HEK293 (cell line): ENCODE measurements at regions not wholly inside any gene's neighbourhood (a gene's known extent, or its start where the extent isn't known, plus 50 kb on each side); places are given as distances from the start of the nearest gene placed in this dataset.

Experiments
- CTCF ChIA-PET: fragments of 350-600 bp; formaldehyde crosslinking; extraction: SDS; loops from one replicate; lab custom pipeline; 2021; ENCODE audit warnings: antibody characterized with exemption; lab: Yijun Ruan, JAX
- POLR2A ChIA-PET: fragments of 300-600 bp; formaldehyde crosslinking; extraction: SDS; loops from one replicate; lab custom pipeline; 2020; ENCODE audit warnings: antibody characterized with exemption, inconsistent platforms; lab: Yijun Ruan, JAX
- H3K27ac ChIP-seq: fragments of 200-500 bp; sonication (Bioruptor generic); 2 replicates; pipeline ENCODE4 v1.5.1; 2014; ENCODE audit warnings: low read depth, low read length, control low read depth, inconsistent platforms; ENCODE audit errors: extremely low read depth
- H3K36me3 ChIP-seq, 2 experiments: fragments of 200-500 bp in 1 of 2; sonication (Bioruptor generic) in 1 of 2; 1 replicate in 1 of 2; 2 replicates in 1 of 2; pipeline ENCODE4 v1.5.1; 2014 to 2017; ENCODE audit warnings: inconsistent platforms in 2 of 2, low read length in 2 of 2; ENCODE audit not compliant: control insufficient read depth in 2 of 2, insufficient read depth in 1 of 2
- H3K4me1 ChIP-seq: fragments of 200-500 bp; sonication (Bioruptor generic); 2 replicates; pipeline ENCODE4 v1.5.1; 2014; ENCODE audit warnings: mild to moderate bottlenecking, low read length, inconsistent platforms; ENCODE audit not compliant: control insufficient read depth, insufficient read depth
- H3K4me3 ChIP-seq: 2 replicates; pipeline ENCODE4 v1.5.1; 2011; ENCODE audit warnings: low read depth, mild to moderate bottlenecking, control low read depth, low read length, moderate library complexity
- H3K9me3 ChIP-seq: fragments of 200-500 bp; sonication (Bioruptor generic); 2 replicates; pipeline ENCODE4 v1.5.1; 2014; ENCODE audit warnings: low read depth, low read length, inconsistent platforms; ENCODE audit not compliant: control insufficient read depth, insufficient read depth
- FEZF1 ChIP-seq: fragments of 450-650 bp; formaldehyde crosslinking; IDR thresholded peaks from 2 replicates; pipeline ENCODE4 v1.5.1; 2016; ENCODE audit warnings: missing biosample characterization, missing genetic modification characterization
- GLI4 ChIP-seq: fragments of 450-650 bp; formaldehyde crosslinking; IDR thresholded peaks from 2 replicates; pipeline ENCODE4 v1.5.1; 2016; ENCODE audit warnings: missing biosample characterization, missing genetic modification characterization
- IKZF3 ChIP-seq: fragments of 450-650 bp; IDR thresholded peaks from 2 replicates; pipeline ENCODE4 v1.5.0; 2018; ENCODE audit warnings: missing biosample characterization, mild to moderate bottlenecking, missing genetic modification characterization, moderate library complexity
- KLF10 ChIP-seq: fragments of 450-650 bp; IDR thresholded peaks from 2 replicates; pipeline ENCODE4 v1.5.1; 2018; ENCODE audit warnings: missing biosample characterization, mild to moderate bottlenecking, missing genetic modification characterization
- SCRT2 ChIP-seq: fragments of 450-650 bp; formaldehyde crosslinking; IDR thresholded peaks from 2 replicates; pipeline ENCODE4 v1.5.1; 2016; ENCODE audit warnings: missing biosample characterization, missing genetic modification characterization
- TRIM28 ChIP-seq: IDR thresholded peaks from 2 replicates; pipeline ENCODE4 v1.6.1; 2011; ENCODE audit warnings: low read length, control low read depth, borderline replicate concordance
- YY2 ChIP-seq: fragments of 450-650 bp; formaldehyde crosslinking; IDR thresholded peaks from 2 replicates; pipeline ENCODE4 v1.5.1; 2016; ENCODE audit warnings: missing biosample characterization, missing genetic modification characterization
- ZNF133 ChIP-seq: fragments of 450-650 bp; formaldehyde crosslinking; IDR thresholded peaks from 2 replicates; pipeline ENCODE4 v1.5.1; 2016; ENCODE audit warnings: missing biosample characterization, missing genetic modification characterization
- ZNF146 ChIP-seq: fragments of 450-650 bp; formaldehyde crosslinking; IDR thresholded peaks from 2 replicates; pipeline ENCODE4 v1.5.1; 2016; ENCODE audit warnings: missing biosample characterization, missing genetic modification characterization
- ZNF19 ChIP-seq: fragments of 450-650 bp; formaldehyde crosslinking; IDR thresholded peaks from 2 replicates; pipeline ENCODE4; 2016; ENCODE audit warnings: missing biosample characterization, missing genetic modification characterization, low read depth
- ZNF23 ChIP-seq: fragments of 450-650 bp; formaldehyde crosslinking; IDR thresholded peaks from 2 replicates; pipeline ENCODE4 v1.5.1; 2016; ENCODE audit warnings: missing biosample characterization, missing genetic modification characterization, borderline replicate concordance
- ZNF266 ChIP-seq: fragments of 450-650 bp; formaldehyde crosslinking; IDR thresholded peaks from 2 replicates; pipeline ENCODE4 v1.5.1; 2016; ENCODE audit warnings: missing biosample characterization, missing genetic modification characterization, low read depth
- ZNF292 ChIP-seq: fragments of 450-650 bp; formaldehyde crosslinking; IDR thresholded peaks from 2 replicates; pipeline ENCODE4 v1.5.1; 2016; ENCODE audit warnings: low read depth, missing biosample characterization, missing genetic modification characterization, borderline replicate concordance
- ZNF354C ChIP-seq: fragments of 450-650 bp; formaldehyde crosslinking; IDR thresholded peaks from 2 replicates; pipeline ENCODE4 v1.5.1; 2016; ENCODE audit warnings: missing biosample characterization, missing genetic modification characterization, low read depth, borderline replicate concordance
- ZNF48 ChIP-seq: fragments of 450-650 bp; formaldehyde crosslinking; IDR thresholded peaks from 2 replicates; pipeline ENCODE4 v1.5.1; 2016; ENCODE audit warnings: missing biosample characterization, missing genetic modification characterization
- ZNF558 ChIP-seq: fragments of 450-650 bp; formaldehyde crosslinking; IDR thresholded peaks from 2 replicates; pipeline ENCODE4 v1.5.1; 2016; ENCODE audit warnings: missing biosample characterization, missing genetic modification characterization
- ZNF571 ChIP-seq: fragments of 450-650 bp; formaldehyde crosslinking; IDR thresholded peaks from 2 replicates; pipeline ENCODE4 v1.5.0; 2017; ENCODE audit warnings: missing biosample characterization, missing genetic modification characterization
- ZNF701 ChIP-seq: fragments of 450-650 bp; formaldehyde crosslinking; IDR thresholded peaks from 2 replicates; pipeline ENCODE4 v1.5.1; 2016; ENCODE audit warnings: missing biosample characterization, missing genetic modification characterization
- ZNF76 ChIP-seq: fragments of 450-650 bp; formaldehyde crosslinking; IDR thresholded peaks from 2 replicates; pipeline ENCODE4; 2016; ENCODE audit warnings: low read depth, missing biosample characterization, missing genetic modification characterization, borderline replicate concordance
- TF ChIP-seq, protein P1 (sequence below): sonication (generic); formaldehyde crosslinking; IDR thresholded peaks from 2 replicates; pipeline ENCODE4 v1.8.1; 2022; ENCODE audit warnings: mild to moderate bottlenecking, moderate library complexity, missing genetic modification reagents
- TF ChIP-seq, protein P2 (sequence below): fragments of 450-650 bp; formaldehyde crosslinking; IDR thresholded peaks from 2 replicates; pipeline ENCODE4 v1.5.1; 2016; ENCODE audit warnings: missing biosample characterization, missing genetic modification characterization
- TF ChIP-seq, protein P3 (sequence below): fragments of 450-650 bp; formaldehyde crosslinking; IDR thresholded peaks from 2 replicates; pipeline ENCODE4 v1.5.1; 2016; ENCODE audit warnings: missing biosample characterization, missing genetic modification characterization
- TF ChIP-seq, protein P4 (sequence below): fragments of 450-650 bp; formaldehyde crosslinking; IDR thresholded peaks from 2 replicates; pipeline ENCODE4 v1.5.1; 2016; ENCODE audit warnings: missing biosample characterization, missing genetic modification characterization
- TF ChIP-seq, protein P5 (sequence below): fragments of 450-650 bp; formaldehyde crosslinking; optimal IDR thresholded peaks from 2 replicates; pipeline ENCODE3; 2016; ENCODE audit warnings: missing biosample characterization, mild to moderate bottlenecking, missing genetic modification characterization

DNA sequence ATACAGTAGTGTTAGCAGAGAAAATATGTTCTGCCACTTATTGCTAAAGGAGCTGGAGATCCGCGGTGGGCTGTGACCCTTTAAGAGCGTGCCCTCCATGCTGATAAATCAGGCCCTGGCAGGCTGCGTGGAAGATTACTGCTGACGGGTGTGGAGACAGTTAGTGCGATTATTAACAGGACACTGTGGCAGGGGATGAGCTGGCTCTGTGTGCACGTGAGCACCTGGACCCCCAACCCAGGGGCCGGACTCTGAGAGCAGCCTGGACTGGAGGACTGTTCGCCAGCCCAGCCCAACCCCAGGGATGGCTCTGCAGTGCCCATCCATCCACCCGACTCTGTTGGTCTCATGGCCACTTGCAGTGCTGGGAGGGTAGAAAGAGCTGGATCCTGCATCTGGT is 162.0 kb downstream of the MELK start:
- Histone ChIP-seq H3K4me3 (no peak overlapping the region), H3K27ac (no peak overlapping the region), H3K36me3 (no peaks in the 10 kb centered on the region), H3K9me3 (no peaks in the 10 kb centered on the region)
- POLR2A ChIA-PET: no interaction called here
- CTCF ChIA-PET: interaction anchor here (0.6 to 1.7 kb wide), 3 partner anchors 77 to 328 kb away, joined by 3 read pairs; no protein-coding TSS in a partner anchor
- TF ChIP-seq SCRT2 (tag by site-specific recombination) (no peak), YY2 (tag by site-specific recombination) (no peak)
- TF ChIP-seq, all 188 proteins: peak for 0
- H3K4me1 ChIP-seq: no peaks in the 10 kb centered on the region

DNA sequence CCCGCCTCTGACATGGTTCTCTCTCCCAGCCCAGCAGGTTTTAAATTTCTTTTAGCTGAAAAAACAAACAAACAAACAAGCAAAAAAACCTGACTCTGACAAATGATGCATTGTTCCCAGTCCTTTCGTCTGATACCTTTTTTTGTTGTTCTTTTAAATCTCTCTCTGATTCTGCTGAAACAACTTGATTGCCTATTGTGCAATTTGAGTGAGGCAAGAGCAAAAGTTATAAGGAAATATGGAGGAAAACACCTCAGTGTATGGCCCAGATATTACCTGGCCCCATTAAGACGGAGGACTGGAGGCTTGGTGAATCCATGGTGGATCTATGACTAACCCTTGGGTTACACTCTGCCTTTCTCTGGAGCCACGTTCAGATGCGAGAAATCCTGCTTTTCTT is 164.0 kb downstream of the MELK start:
- Histone ChIP-seq H3K27ac (no peak overlapping the region), H3K4me1 (no peaks in the 10 kb centered on the region), H3K9me3 (no peaks in the 10 kb centered on the region), H3K4me3 (no peak overlapping the region), H3K36me3 (no peaks in the 10 kb centered on the region)
- TF ChIP-seq ZNF266 (tag by site-specific recombination) (no peak), TRIM28 (no peak), FEZF1 (no peak), ZNF48 (tag by site-specific recombination) (no peak), ZNF146 (tag by site-specific recombination) (no peak), KLF10 (tag by site-specific recombination) (no peak), ZNF292 (tag by site-specific recombination) (no peak), IKZF3 (tag by site-specific recombination) (no peak)
- TF ChIP-seq, protein P1, sequence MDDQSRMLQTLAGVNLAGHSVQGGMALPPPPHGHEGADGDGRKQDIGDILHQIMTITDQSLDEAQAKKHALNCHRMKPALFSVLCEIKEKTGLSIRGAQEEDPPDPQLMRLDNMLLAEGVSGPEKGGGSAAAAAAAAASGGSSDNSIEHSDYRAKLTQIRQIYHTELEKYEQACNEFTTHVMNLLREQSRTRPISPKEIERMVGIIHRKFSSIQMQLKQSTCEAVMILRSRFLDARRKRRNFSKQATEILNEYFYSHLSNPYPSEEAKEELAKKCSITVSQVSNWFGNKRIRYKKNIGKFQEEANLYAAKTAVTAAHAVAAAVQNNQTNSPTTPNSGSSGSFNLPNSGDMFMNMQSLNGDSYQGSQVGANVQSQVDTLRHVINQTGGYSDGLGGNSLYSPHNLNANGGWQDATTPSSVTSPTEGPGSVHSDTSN (CRISPR knock-in tag): no peak
- TF ChIP-seq, protein P2, sequence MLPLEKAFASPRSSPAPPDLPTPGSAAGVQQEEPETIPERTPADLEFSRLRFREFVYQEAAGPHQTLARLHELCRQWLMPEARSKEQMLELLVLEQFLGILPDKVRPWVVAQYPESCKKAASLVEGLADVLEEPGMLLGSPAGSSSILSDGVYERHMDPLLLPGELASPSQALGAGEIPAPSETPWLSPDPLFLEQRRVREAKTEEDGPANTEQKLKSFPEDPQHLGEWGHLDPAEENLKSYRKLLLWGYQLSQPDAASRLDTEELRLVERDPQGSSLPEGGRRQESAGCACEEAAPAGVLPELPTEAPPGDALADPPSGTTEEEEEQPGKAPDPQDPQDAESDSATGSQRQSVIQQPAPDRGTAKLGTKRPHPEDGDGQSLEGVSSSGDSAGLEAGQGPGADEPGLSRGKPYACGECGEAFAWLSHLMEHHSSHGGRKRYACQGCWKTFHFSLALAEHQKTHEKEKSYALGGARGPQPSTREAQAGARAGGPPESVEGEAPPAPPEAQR (tag by site-specific recombination): no peak
- POLR2A ChIA-PET: no interaction called here
- CTCF ChIA-PET: interaction anchor here (0.7 kb wide), 1 partner anchor 181 kb away, joined by 3 read pairs; no protein-coding TSS in a partner anchor

DNA sequence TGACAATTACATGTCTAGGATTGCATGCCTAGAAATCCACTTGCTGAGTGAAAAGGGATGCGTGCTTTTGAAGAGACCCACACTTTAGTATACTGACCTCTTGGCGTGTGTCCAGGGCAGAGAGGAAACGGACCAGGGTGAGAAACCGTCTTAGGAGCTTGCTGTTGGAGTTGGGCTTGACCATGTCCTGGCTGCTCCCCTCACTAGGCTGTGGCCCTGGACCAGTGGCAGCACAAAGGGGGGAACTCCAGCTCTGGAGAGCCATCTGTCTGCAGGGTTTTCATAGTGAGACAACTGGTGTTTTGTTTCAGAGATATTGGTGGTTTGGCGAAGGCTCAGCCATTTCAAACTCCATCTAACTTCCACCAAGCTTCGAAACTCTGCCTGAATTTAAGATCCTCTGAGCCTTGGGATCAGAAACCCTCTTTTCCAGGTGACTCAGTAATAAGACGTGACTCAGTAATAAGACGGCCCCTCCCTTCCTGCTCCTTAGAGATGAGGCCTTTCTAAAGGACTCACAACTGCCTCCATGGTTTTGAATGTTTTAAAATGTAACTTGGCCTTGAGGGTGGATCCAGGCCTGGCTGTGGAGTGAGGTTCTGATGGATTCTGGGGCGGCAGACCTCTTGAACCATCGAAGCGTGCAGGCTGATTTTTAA is 165.8 kb downstream of the MELK start:
- H3K9me3 ChIP-seq: no peaks in the 10 kb centered on the region
- TF ChIP-seq ZNF133 (tag by site-specific recombination) (no peak), ZNF701 (no peak), GLI4 (tag by site-specific recombination) (no peak), ZNF354C (no peak), ZNF292 (tag by site-specific recombination) (no peak), ZNF23 (tag by site-specific recombination) (no peak), ZNF558 (tag by site-specific recombination) (no peak), ZNF76 (tag by site-specific recombination) (no peak), ZNF571 (tag by site-specific recombination) (no peak), ZNF19 (tag by site-specific recombination) (no peak)
- TF ChIP-seq, protein P3, sequence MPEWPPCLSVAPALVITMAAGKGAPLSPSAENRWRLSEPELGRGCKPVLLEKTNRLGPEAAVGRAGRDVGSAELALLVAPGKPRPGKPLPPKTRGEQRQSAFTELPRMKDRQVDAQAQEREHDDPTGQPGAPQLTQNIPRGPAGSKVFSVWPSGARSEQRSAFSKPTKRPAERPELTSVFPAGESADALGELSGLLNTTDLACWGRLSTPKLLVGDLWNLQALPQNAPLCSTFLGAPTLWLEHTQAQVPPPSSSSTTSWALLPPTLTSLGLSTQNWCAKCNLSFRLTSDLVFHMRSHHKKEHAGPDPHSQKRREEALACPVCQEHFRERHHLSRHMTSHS (tag by site-specific recombination): no peak
- TF ChIP-seq, protein P4, sequence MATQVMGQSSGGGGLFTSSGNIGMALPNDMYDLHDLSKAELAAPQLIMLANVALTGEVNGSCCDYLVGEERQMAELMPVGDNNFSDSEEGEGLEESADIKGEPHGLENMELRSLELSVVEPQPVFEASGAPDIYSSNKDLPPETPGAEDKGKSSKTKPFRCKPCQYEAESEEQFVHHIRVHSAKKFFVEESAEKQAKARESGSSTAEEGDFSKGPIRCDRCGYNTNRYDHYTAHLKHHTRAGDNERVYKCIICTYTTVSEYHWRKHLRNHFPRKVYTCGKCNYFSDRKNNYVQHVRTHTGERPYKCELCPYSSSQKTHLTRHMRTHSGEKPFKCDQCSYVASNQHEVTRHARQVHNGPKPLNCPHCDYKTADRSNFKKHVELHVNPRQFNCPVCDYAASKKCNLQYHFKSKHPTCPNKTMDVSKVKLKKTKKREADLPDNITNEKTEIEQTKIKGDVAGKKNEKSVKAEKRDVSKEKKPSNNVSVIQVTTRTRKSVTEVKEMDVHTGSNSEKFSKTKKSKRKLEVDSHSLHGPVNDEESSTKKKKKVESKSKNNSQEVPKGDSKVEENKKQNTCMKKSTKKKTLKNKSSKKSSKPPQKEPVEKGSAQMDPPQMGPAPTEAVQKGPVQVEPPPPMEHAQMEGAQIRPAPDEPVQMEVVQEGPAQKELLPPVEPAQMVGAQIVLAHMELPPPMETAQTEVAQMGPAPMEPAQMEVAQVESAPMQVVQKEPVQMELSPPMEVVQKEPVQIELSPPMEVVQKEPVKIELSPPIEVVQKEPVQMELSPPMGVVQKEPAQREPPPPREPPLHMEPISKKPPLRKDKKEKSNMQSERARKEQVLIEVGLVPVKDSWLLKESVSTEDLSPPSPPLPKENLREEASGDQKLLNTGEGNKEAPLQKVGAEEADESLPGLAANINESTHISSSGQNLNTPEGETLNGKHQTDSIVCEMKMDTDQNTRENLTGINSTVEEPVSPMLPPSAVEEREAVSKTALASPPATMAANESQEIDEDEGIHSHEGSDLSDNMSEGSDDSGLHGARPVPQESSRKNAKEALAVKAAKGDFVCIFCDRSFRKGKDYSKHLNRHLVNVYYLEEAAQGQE (tag by site-specific recombination): no peak
- TF ChIP-seq, protein P5, sequence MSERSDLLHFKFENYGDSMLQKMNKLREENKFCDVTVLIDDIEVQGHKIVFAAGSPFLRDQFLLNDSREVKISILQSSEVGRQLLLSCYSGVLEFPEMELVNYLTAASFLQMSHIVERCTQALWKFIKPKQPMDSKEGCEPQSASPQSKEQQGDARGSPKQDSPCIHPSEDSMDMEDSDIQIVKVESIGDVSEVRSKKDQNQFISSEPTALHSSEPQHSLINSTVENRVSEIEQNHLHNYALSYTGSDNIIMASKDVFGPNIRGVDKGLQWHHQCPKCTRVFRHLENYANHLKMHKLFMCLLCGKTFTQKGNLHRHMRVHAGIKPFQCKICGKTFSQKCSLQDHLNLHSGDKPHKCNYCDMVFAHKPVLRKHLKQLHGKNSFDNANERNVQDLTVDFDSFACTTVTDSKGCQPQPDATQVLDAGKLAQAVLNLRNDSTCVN: no peak
- ChIA-PET POLR2A (no interaction called here), CTCF (no interaction called here)
- no peak overlapping the region for H3K27ac ChIP-seq
- H3K4me1 ChIP-seq: no peaks in the 10 kb centered on the region
- no peaks in the 10 kb centered on the region for H3K36me3 ChIP-seq
- no peak overlapping the region for H3K4me3 ChIP-seq
